A549 (cell line): ENCODE measurements at regions not wholly inside any gene's neighbourhood (a gene's known extent, or its start where the extent isn't known, plus 50 kb on each side); places are given as distances from the start of the nearest gene placed in this dataset.

Experiments
- ATAC-seq, 2 experiments: fragments of 200-7000 bp in 1 of 2; fragments of >200 bp in 1 of 2; cut with Nextera tagmentation in 1 of 2; cut with Tn5 transposase in 1 of 2; 3 replicates each; pipeline versions ENCODE4 v1.8.0 to v1.9.1; 2018 to 2020; ENCODE audit warnings: mild to moderate bottlenecking in 1 of 2, moderate library complexity in 1 of 2
- CTCF ChIA-PET: fragments of 300-600 bp; sonication (Branson Sonifier 250); formaldehyde crosslinking; extraction: SDS; loops from one replicate; lab custom pipeline; 2021; ENCODE audit warnings: antibody characterized with exemption, inconsistent platforms; lab: Yijun Ruan, JAX
- POLR2A ChIA-PET: fragments of 350-600 bp; formaldehyde crosslinking; extraction: SDS; loops from one replicate; lab custom pipeline; 2021; ENCODE audit warnings: antibody characterized with exemption, inconsistent platforms; lab: Yijun Ruan, JAX
- DNase-seq, 2 experiments: peaks; one replicate each; pipeline versions ENCODE4 v3.0.0 to v3.0.0-alpha.2; 2011 to 2016; ENCODE audit warnings: low read depth in 1 of 2, low spot score in 1 of 2
- FAIRE-seq: peaks from 2 replicates; lab custom pipeline; 2011; peaks lifted over from hg19 to GRCh38; lab: Jason Lieb, UNC
- H3K27ac ChIP-seq, 2 experiments: fragments of >200 bp; sonication (Bioruptor Twin); formaldehyde crosslinking; 3 replicates each; pipeline ENCODE4 v1.5.1; 2016 to 2017
- H3K4me1 ChIP-seq: fragments of >200 bp; sonication (Bioruptor Twin); formaldehyde crosslinking; 3 replicates; pipeline ENCODE4 v1.6.1; 2016
- H3K4me2 ChIP-seq: fragments of >200 bp; sonication (Bioruptor Twin); formaldehyde crosslinking; 3 replicates; pipeline ENCODE4 v1.6.1; 2016
- H3K4me3 ChIP-seq: fragments of >200 bp; sonication (Bioruptor Twin); formaldehyde crosslinking; 3 replicates; pipeline ENCODE4 v1.5.1; 2016
- H3K9me3 ChIP-seq: fragments of >200 bp; sonication (Bioruptor Twin); formaldehyde crosslinking; 3 replicates; pipeline ENCODE4 v1.6.1; 2016
- CEBPB ChIP-seq, 2 experiments: fragments of >200 bp in 1 of 2; sonication (Bioruptor Twin) in 1 of 2; formaldehyde crosslinking in 1 of 2; IDR thresholded peaks; 2 replicates each; pipeline ENCODE4 v1.6.1; 2012 to 2016
- ESRRA ChIP-seq: fragments of 150-350 bp; IDR thresholded peaks from 2 replicates; pipeline ENCODE4 v1.6.1; 2014; ENCODE audit warnings: mild to moderate bottlenecking, low read length, borderline replicate concordance
- FOSB ChIP-seq: fragments of 250-450 bp; sonication (Bioruptor Pico); IDR thresholded peaks from 2 replicates; pipeline ENCODE4 v1.5.0; 2020; ENCODE audit warnings: mild to moderate bottlenecking, moderate library complexity
- FOSL2 ChIP-seq, 2 experiments: fragments of 450-650 bp in 1 of 2; fragments of >200 bp in 1 of 2; sonication (Bioruptor Twin) in 1 of 2; formaldehyde crosslinking; IDR thresholded peaks; 2 replicates each; pipeline versions ENCODE4 v1.5.0 to v1.6.1; 2016 to 2020; ENCODE audit warnings: mild to moderate bottlenecking in 1 of 2, moderate library complexity in 1 of 2
- FOXS1 ChIP-seq: fragments of 250-450 bp; sonication (Bioruptor Pico); IDR thresholded peaks from 2 replicates; pipeline ENCODE4 v1.5.0; 2020; ENCODE audit warnings: mild to moderate bottlenecking, moderate library complexity
- GATA3 ChIP-seq: IDR thresholded peaks from 2 replicates; pipeline ENCODE4 v1.6.1; 2012; ENCODE audit warnings: borderline replicate concordance
- HEYL ChIP-seq: fragments of 250-450 bp; sonication (Bioruptor Pico); IDR thresholded peaks from 2 replicates; pipeline ENCODE4 v1.8.0; 2021; ENCODE audit warnings: mild to moderate bottlenecking, moderate library complexity
- MAFK ChIP-seq: fragments of 450-650 bp; IDR thresholded peaks from 2 replicates; pipeline ENCODE4 v1.6.1; 2014; ENCODE audit not compliant: partially characterized antibody
- NPAS2 ChIP-seq: fragments of 250-450 bp; sonication (Bioruptor Pico); IDR thresholded peaks from 2 replicates; pipeline ENCODE4 v1.8.0; 2022; ENCODE audit warnings: mild to moderate bottlenecking, moderate library complexity, borderline replicate concordance
- NR3C1 ChIP-seq: fragments of >200 bp; sonication (Bioruptor Twin); formaldehyde crosslinking; IDR thresholded peaks from 3 replicates; pipeline ENCODE4 v1.6.1; 2017
- SREBF2 ChIP-seq: fragments of 450-650 bp; IDR thresholded peaks from 2 replicates; pipeline ENCODE4 v1.6.1; 2014; ENCODE audit warnings: mild to moderate bottlenecking, moderate library complexity
- TFCP2L1 ChIP-seq: fragments of 250-450 bp; sonication (Bioruptor Pico); IDR thresholded peaks from 2 replicates; pipeline ENCODE4 v1.5.0; 2021; ENCODE audit warnings: mild to moderate bottlenecking
- ZFP36 ChIP-seq: fragments of 450-650 bp; IDR thresholded peaks from 2 replicates; pipeline ENCODE4 v1.6.1; 2014; ENCODE audit warnings: borderline replicate concordance; ENCODE audit not compliant: partially characterized antibody
- ZSCAN20 ChIP-seq: fragments of 250-450 bp; sonication (Bioruptor Pico); IDR thresholded peaks from 2 replicates; pipeline ENCODE4 v1.8.0; 2022; ENCODE audit warnings: mild to moderate bottlenecking, moderate library complexity
- WGBS: methylation state at CpG from one replicate; pipeline ENCODE4 v1.1.6; 2017; ENCODE audit errors: missing lambda C conversion rate; 5-methylcytosine and 5-hydroxymethylcytosine counted together
- TF ChIP-seq, protein P1 (sequence below): fragments of >200 bp; sonication (Bioruptor Twin); formaldehyde crosslinking; IDR thresholded peaks from 2 replicates; pipeline ENCODE4 v1.6.1; 2016
- TF ChIP-seq, protein P2 (sequence below): IDR thresholded peaks from 2 replicates; pipeline ENCODE4 v1.6.1; 2012
- TF ChIP-seq, protein P3 (sequence below): fragments of 450-650 bp; IDR thresholded peaks from 2 replicates; pipeline ENCODE4 v1.6.1; 2014; ENCODE audit warnings: antibody characterized with exemption
- TF ChIP-seq, protein P4 (sequence below): fragments of 150-350 bp; IDR thresholded peaks from 2 replicates; pipeline ENCODE4 v1.6.1; 2014; ENCODE audit warnings: low read depth, mild to moderate bottlenecking, low read length
- TF ChIP-seq, protein P5 (sequence below): fragments of 250-450 bp; sonication (Bioruptor Pico); IDR thresholded peaks from 2 replicates; pipeline ENCODE4 v1.5.0; 2020; ENCODE audit warnings: low read depth, mild to moderate bottlenecking, moderate library complexity
- TF ChIP-seq, protein P6 (sequence below): fragments of 200-600 bp; sonication (generic); IDR thresholded peaks from 2 replicates; pipeline ENCODE4 v1.6.1; 2016; ENCODE audit warnings: antibody characterized with exemption, mild to moderate bottlenecking, moderate library complexity
- TF ChIP-seq, protein P7 (sequence below): fragments of >200 bp; sonication (Bioruptor Twin); formaldehyde crosslinking; IDR thresholded peaks from 3 replicates; pipeline ENCODE4 v1.6.1; 2016

DNA sequence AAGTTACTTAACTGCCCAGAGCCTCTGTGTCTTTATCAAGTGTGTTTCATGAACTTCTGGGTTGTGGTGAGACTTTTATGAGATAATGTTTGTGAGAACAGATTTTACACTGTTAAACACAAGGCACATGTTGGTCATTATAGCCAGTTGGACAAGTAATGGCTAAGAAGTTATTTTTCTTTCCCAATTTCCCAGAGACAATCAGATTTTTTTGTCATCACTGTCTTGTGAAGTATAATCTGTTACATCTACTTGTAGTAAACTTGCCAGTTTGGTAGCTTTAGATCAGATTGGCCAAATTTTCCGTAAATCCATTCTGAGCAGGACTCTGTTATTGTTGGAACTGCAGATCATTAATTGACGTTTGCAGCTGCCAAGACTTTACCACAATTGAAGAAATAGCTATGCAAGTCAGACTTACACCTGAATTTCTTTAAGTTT, 838.8 kb downstream of the SLC4A3 start:
- H3K9me3 ChIP-seq, result no peaks in the 10 kb centered on the region
- H3K4me1 ChIP-seq, result peaks cover 13% of the 10 kb centered on the region
- POLR2A ChIA-PET, result no interaction called here
- H3K4me2 ChIP-seq, result no peak overlapping the region
- TF ChIP-seq FOSB (no peak), MAFK (no peak), HEYL (CRISPR knock-in tag) (no peak), ZSCAN20 (CRISPR knock-in tag) (no peak)
- TF ChIP-seq, protein P1, sequence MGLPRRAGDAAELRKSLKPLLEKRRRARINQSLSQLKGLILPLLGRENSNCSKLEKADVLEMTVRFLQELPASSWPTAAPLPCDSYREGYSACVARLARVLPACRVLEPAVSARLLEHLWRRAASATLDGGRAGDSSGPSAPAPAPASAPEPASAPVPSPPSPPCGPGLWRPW, result no peak
- TF ChIP-seq, all 56 proteins: peak for 0
- DNase-seq (no peak), ATAC-seq (no peak), FAIRE-seq (no peak)
- Histone ChIP-seq H3K27ac (no peak overlapping the region), H3K4me3 (no peak overlapping the region)
- 45% methylated on average over 2 of the region's 2 CpGs for WGBS
- CTCF ChIA-PET, result no interaction called here

DNA sequence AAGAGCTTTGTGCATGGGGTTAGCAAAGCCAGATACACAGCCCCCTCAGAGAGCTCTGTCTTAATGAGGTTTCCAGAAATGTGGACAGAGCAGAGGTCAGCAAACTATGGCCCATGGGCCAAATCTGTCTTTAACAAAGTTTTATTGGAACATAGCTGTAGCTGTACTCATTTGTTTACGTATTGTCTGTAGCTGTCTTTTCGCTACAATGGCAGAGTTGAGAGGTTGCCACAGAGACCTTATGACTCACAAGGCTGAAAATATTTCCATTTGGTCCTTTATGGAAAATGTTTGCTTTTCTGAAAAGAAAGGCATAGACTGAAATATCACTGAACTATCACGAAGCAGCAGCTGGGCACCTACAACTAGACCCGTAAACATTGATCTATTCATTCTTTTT, 841.8 kb downstream of the SLC4A3 start:
- H3K9me3 ChIP-seq, result no peaks in the 10 kb centered on the region
- H3K4me2 ChIP-seq, result peak overlapping the region; percentile 19; the same call in 2 of the 3 replicates
- TF ChIP-seq, protein P2, sequence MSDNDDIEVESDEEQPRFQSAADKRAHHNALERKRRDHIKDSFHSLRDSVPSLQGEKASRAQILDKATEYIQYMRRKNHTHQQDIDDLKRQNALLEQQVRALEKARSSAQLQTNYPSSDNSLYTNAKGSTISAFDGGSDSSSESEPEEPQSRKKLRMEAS, result no peak
- TF ChIP-seq, protein P3, sequence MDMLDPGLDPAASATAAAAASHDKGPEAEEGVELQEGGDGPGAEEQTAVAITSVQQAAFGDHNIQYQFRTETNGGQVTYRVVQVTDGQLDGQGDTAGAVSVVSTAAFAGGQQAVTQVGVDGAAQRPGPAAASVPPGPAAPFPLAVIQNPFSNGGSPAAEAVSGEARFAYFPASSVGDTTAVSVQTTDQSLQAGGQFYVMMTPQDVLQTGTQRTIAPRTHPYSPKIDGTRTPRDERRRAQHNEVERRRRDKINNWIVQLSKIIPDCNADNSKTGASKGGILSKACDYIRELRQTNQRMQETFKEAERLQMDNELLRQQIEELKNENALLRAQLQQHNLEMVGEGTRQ, result no peak
- TF ChIP-seq SREBF2, result no peak
- TF ChIP-seq TFCP2L1 (CRISPR knock-in tag), result no peak
- TF ChIP-seq ESRRA, result no peak
- TF ChIP-seq, protein P4, sequence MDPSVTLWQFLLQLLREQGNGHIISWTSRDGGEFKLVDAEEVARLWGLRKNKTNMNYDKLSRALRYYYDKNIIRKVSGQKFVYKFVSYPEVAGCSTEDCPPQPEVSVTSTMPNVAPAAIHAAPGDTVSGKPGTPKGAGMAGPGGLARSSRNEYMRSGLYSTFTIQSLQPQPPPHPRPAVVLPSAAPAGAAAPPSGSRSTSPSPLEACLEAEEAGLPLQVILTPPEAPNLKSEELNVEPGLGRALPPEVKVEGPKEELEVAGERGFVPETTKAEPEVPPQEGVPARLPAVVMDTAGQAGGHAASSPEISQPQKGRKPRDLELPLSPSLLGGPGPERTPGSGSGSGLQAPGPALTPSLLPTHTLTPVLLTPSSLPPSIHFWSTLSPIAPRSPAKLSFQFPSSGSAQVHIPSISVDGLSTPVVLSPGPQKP, result no peak
- 0 out of 2 replicates have a peak, but pooled peaks have one; percentile 35 for TF ChIP-seq FOSL2 (IDR thresholded peaks at IDR 0.05)
- TF ChIP-seq FOSL2 (CRISPR knock-in tag; IDR thresholded peaks at IDR 0.05), result peak; percentile 66
- TF ChIP-seq, protein P5, sequence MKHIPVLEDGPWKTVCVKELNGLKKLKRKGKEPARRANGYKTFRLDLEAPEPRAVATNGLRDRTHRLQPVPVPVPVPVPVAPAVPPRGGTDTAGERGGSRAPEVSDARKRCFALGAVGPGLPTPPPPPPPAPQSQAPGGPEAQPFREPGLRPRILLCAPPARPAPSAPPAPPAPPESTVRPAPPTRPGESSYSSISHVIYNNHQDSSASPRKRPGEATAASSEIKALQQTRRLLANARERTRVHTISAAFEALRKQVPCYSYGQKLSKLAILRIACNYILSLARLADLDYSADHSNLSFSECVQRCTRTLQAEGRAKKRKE (CRISPR knock-in tag), result no peak
- TF ChIP-seq CEBPB (IDR thresholded peaks at IDR 0.05), result peak in 1 of 2 experiments; percentile 31; a peak in 1 of 4 replicates
- TF ChIP-seq GATA3, result peak; percentile 56; the same call in 1 of the 2 replicates
- TF ChIP-seq FOXS1 (CRISPR knock-in tag), result no peak
- TF ChIP-seq, protein P6, sequence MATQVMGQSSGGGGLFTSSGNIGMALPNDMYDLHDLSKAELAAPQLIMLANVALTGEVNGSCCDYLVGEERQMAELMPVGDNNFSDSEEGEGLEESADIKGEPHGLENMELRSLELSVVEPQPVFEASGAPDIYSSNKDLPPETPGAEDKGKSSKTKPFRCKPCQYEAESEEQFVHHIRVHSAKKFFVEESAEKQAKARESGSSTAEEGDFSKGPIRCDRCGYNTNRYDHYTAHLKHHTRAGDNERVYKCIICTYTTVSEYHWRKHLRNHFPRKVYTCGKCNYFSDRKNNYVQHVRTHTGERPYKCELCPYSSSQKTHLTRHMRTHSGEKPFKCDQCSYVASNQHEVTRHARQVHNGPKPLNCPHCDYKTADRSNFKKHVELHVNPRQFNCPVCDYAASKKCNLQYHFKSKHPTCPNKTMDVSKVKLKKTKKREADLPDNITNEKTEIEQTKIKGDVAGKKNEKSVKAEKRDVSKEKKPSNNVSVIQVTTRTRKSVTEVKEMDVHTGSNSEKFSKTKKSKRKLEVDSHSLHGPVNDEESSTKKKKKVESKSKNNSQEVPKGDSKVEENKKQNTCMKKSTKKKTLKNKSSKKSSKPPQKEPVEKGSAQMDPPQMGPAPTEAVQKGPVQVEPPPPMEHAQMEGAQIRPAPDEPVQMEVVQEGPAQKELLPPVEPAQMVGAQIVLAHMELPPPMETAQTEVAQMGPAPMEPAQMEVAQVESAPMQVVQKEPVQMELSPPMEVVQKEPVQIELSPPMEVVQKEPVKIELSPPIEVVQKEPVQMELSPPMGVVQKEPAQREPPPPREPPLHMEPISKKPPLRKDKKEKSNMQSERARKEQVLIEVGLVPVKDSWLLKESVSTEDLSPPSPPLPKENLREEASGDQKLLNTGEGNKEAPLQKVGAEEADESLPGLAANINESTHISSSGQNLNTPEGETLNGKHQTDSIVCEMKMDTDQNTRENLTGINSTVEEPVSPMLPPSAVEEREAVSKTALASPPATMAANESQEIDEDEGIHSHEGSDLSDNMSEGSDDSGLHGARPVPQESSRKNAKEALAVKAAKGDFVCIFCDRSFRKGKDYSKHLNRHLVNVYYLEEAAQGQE, result no peak
- TF ChIP-seq NR3C1, result no peak
- TF ChIP-seq NPAS2, result no peak
- TF ChIP-seq ZSCAN20 (CRISPR knock-in tag), result no peak
- TF ChIP-seq, protein P7, sequence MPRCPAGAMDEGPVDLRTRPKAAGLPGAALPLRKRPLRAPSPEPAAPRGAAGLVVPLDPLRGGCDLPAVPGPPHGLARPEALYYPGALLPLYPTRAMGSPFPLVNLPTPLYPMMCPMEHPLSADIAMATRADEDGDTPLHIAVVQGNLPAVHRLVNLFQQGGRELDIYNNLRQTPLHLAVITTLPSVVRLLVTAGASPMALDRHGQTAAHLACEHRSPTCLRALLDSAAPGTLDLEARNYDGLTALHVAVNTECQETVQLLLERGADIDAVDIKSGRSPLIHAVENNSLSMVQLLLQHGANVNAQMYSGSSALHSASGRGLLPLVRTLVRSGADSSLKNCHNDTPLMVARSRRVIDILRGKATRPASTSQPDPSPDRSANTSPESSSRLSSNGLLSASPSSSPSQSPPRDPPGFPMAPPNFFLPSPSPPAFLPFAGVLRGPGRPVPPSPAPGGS, result no peak
- no peak for TF ChIP-seq ZFP36
- 15% methylated on average over 4 of the region's 4 CpGs for WGBS
- FAIRE-seq (no peak), ATAC-seq (peak; percentile 68 to 81; a peak in 5 of 6 replicates), DNase-seq (peak in 1 of 2 experiments; percentile 46)
- CTCF ChIA-PET, result no interaction called here
- POLR2A ChIA-PET, result no interaction called here
- peaks cover 13% of the 10 kb centered on the region for H3K4me1 ChIP-seq
- no peak overlapping the region; a peak in 1 of 6 replicates for H3K27ac ChIP-seq
- no peak overlapping the region for H3K4me3 ChIP-seq
